ENCODE measurements at regions not wholly inside any gene's neighbourhood (a gene's known extent, or its start where the extent isn't known, plus 50 kb on each side); places are given as distances from the start of the nearest gene placed in this dataset.

DNA sequence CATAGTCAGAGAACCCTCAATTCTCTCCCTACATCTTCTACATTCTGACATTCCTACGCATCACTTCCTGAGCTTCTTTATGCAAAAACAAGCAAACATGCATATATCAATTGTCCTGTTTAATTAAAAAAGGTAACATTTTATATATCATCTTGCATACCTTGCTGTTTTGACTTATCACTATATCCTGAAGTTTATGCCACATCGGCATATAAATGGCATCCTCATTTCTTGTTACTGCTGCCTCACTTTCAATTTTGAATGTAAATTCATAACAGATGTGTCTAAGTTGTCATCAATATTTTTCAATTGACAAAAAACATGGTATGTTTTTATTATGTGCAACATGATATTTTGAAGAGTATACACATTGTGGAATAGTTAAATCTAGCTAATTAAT, 377.3 kb upstream of the STEAP1 start:
- Histone ChIP-seq H4K20me1 (ENCODE audit: insufficient read depth, low read length) (no peaks in the 10 kb centered on the region), H3K23ac (ENCODE audit: low read depth, low read length) (no peak overlapping the region), H3K79me1 (ENCODE audit: low read depth in 1 of 2, low read length in 2 of 2) (no peaks in the 10 kb centered on the region), H2AFZ (replicated peaks; ENCODE audit: low read length, poor library complexity) (no peak overlapping the region), H3K36me3 (ENCODE audit: control insufficient read depth, insufficient read depth, low read length) (no peaks in the 10 kb centered on the region), H3K9me1 (ENCODE audit: insufficient read depth, low read length) (no peaks in the 10 kb centered on the region), H2BK15ac (ENCODE audit: low read depth, low read length) (no peak overlapping the region), H4K5ac (ENCODE audit: low read depth, low read length) (no peak overlapping the region), H3K9ac (ENCODE audit: low read depth, low read length) (no peak overlapping the region), H3K18ac (ENCODE audit: low read depth, low read length) (no peak overlapping the region), H3K4me1 (ENCODE audit: control insufficient read depth, insufficient read depth, low read length) (no peaks in the 10 kb centered on the region), H3K4ac (ENCODE audit: low read depth, low read length) (no peak overlapping the region), H2BK120ac (ENCODE audit: low read depth, low read length) (no peak overlapping the region), H2BK5ac (ENCODE audit: low read depth, low read length, poor library complexity, severe bottlenecking) (no peak overlapping the region), H3K4me2 (ENCODE audit: low read depth, low read length) (no peak overlapping the region), H4K8ac (ENCODE audit: low read depth in 2 of 2, low read length in 2 of 2) (no peak overlapping the region), H2BK20ac (ENCODE audit: low read depth, low read length) (no peak overlapping the region), H3K4me3 (ENCODE audit: insufficient read depth, low read depth, low read length) (no peak overlapping the region), H3K56ac (ENCODE audit: extremely low read depth, insufficient read depth, low read length) (no peak overlapping the region), H4K91ac (ENCODE audit: insufficient read depth, low read depth, low read length) (no peak overlapping the region), H3K14ac (replicated peaks; ENCODE audit: low read depth, low read length) (no peak overlapping the region), H2AK9ac (replicated peaks; ENCODE audit: low read depth, low read length, poor library complexity) (no peak overlapping the region), H3K27ac (ENCODE audit: insufficient read depth, low read length) (no peak overlapping the region), H3K9me3 (ENCODE audit: control insufficient read depth, insufficient read depth, low read length) (peaks cover 4% of the 10 kb centered on the region), H3K27me3 (ENCODE audit: control insufficient read depth, insufficient read depth, low read length) (no peaks in the 10 kb centered on the region), H2AK5ac (ENCODE audit: low read depth, low read length) (no peak overlapping the region)
- dilution Hi-C loops (cut with HindIII; ENCODE audit: low sequenced_read_pairs, unreplicated experiment) (no loop called here), in situ Hi-C loops (cut with MboI; ENCODE audit: low sequenced_read_pairs) (no loop called here), intact Hi-C loops (cut with micrococcal nuclease) (no loop called here)
- BruUV-seq (replicated peaks): no TSS peak
- POLR2A ChIA-PET (ENCODE audit: unreplicated experiment): no interaction called here
- no CpG with 5 or more reads among the region's 2 CpGs for WGBS, 2 experiments (ENCODE audit: extremely low coverage in 2 of 2, insufficient read length in 1 of 2)
- CTCF ChIA-PET: no interaction called here
- TF ChIP-seq MXI1 (IDR thresholded peaks at IDR 0.05; ENCODE audit: borderline replicate concordance, low read depth, low read length) (no peak), MAFK (IDR thresholded peaks at IDR 0.05; ENCODE audit: low read depth, low read length) (peak; percentile 59; the same call in 1 of the 2 replicates)
- DNase-seq (no peak), ATAC-seq (ENCODE audit: low read depth) (no peak)

All from IMR-90 (cell line).